ENCODE measurements at regions not wholly inside any gene's neighbourhood (a gene's known extent, or its start where the extent isn't known, plus 50 kb on each side); places are given as distances from the start of the nearest gene placed in this dataset.
"Not testable (repeated sequence)": the region's sequence is repeated elsewhere in the genome, so short reads cannot be mapped to it uniquely, and the experiment has no call there.

GRCh38 chr17:22310717-22311686, 618.7 kb downstream of the KCNJ18 start:
- H3K27me3 Mint-ChIP-seq: no peaks in the 10 kb centered on the region
- no peak overlapping the region for H3K27ac Mint-ChIP-seq
- no peaks in the 10 kb centered on the region for H3K4me1 Mint-ChIP-seq
- DNase-seq (no peak), ATAC-seq (ENCODE audit: low read depth) (no peak)
- H3K36me3 Mint-ChIP-seq (ENCODE audit: low read depth): no peaks in the 10 kb centered on the region
- ChIA-PET CTCF (no interaction called here), POLR2A (no interaction called here)
- H3K9me3 Mint-ChIP-seq: peaks cover 11% of the 10 kb centered on the region
- H3K4me3 Mint-ChIP-seq: no peak overlapping the region
- intact Hi-C loops (cut with micrococcal nuclease): no loop called here
- no peak for TF ChIP-seq CTCF (IDR thresholded peaks at IDR 0.05)

GRCh38 chr17:22321001-22321400, 628.7 kb downstream of the KCNJ18 start:
- ATAC-seq (ENCODE audit: low read depth); H3K27ac Mint-ChIP-seq; intact Hi-C loops (cut with micrococcal nuclease); H3K4me1 Mint-ChIP-seq; H3K36me3 Mint-ChIP-seq (ENCODE audit: low read depth); CTCF ChIA-PET; POLR2A ChIA-PET; DNase-seq; H3K4me3 Mint-ChIP-seq; H3K27me3 Mint-ChIP-seq: not testable (repeated sequence)
- H3K9me3 Mint-ChIP-seq: peaks cover 12% of the 10 kb centered on the region

GRCh38 chr17:22322893-22323550, 630.7 kb downstream of the KCNJ18 start:
- H3K27me3 Mint-ChIP-seq; CTCF ChIA-PET; DNase-seq; POLR2A ChIA-PET; H3K36me3 Mint-ChIP-seq (ENCODE audit: low read depth); ATAC-seq (ENCODE audit: low read depth); H3K4me1 Mint-ChIP-seq; H3K27ac Mint-ChIP-seq; intact Hi-C loops (cut with micrococcal nuclease); H3K4me3 Mint-ChIP-seq: not testable (repeated sequence)
- peaks cover 12% of the 10 kb centered on the region for H3K9me3 Mint-ChIP-seq

GRCh38 chr17:22337467-22337866, 645.1 kb downstream of the KCNJ18 start:
- POLR2A ChIA-PET: no interaction called here
- no peaks in the 10 kb centered on the region for H3K27me3 Mint-ChIP-seq
- H3K4me1 Mint-ChIP-seq: no peaks in the 10 kb centered on the region
- H3K27ac Mint-ChIP-seq: no peak overlapping the region
- intact Hi-C loops (cut with micrococcal nuclease): no loop called here
- no peaks in the 10 kb centered on the region for H3K9me3 Mint-ChIP-seq
- CTCF ChIA-PET: no interaction called here
- H3K4me3 Mint-ChIP-seq: no peak overlapping the region
- H3K36me3 Mint-ChIP-seq (ENCODE audit: low read depth): no peaks in the 10 kb centered on the region
- ATAC-seq (ENCODE audit: low read depth) (no peak), DNase-seq (no peak)
- TF ChIP-seq CTCF (IDR thresholded peaks at IDR 0.05): no peak

- H3K4me3 Mint-ChIP-seq; POLR2A ChIA-PET; DNase-seq; intact Hi-C loops (cut with micrococcal nuclease); H3K36me3 Mint-ChIP-seq (ENCODE audit: low read depth); CTCF ChIA-PET; H3K27ac Mint-ChIP-seq; H3K27me3 Mint-ChIP-seq; H3K4me1 Mint-ChIP-seq; H3K9me3 Mint-ChIP-seq; ATAC-seq (ENCODE audit: low read depth): not testable (repeated sequence)
Observed at GRCh38 chr17:22356603-22357002, 664.3 kb downstream of the KCNJ18 start.

GRCh38 chr17:22370988-22371387, 678.7 kb downstream of the KCNJ18 start:
- DNase-seq; H3K27me3 Mint-ChIP-seq; ATAC-seq (ENCODE audit: low read depth); H3K27ac Mint-ChIP-seq; H3K4me1 Mint-ChIP-seq; CTCF ChIA-PET; POLR2A ChIA-PET; H3K36me3 Mint-ChIP-seq (ENCODE audit: low read depth); H3K4me3 Mint-ChIP-seq; intact Hi-C loops (cut with micrococcal nuclease): not testable (repeated sequence)
- H3K9me3 Mint-ChIP-seq: peaks cover 24% of the 10 kb centered on the region

- no peaks in the 10 kb centered on the region for H3K4me1 Mint-ChIP-seq
- H3K27me3 Mint-ChIP-seq: no peaks in the 10 kb centered on the region
- no peaks in the 10 kb centered on the region for H3K36me3 Mint-ChIP-seq (ENCODE audit: low read depth)
- no peak for ATAC-seq (ENCODE audit: low read depth)
- DNase-seq: no peak
- H3K9me3 Mint-ChIP-seq: peaks cover 24% of the 10 kb centered on the region
- H3K27ac Mint-ChIP-seq: no peak overlapping the region
- H3K4me3 Mint-ChIP-seq: no peak overlapping the region
- no peak for TF ChIP-seq CTCF (IDR thresholded peaks at IDR 0.05)
- ChIA-PET CTCF (no interaction called here), POLR2A (no interaction called here)
- intact Hi-C loops (cut with micrococcal nuclease): no loop called here
Observed at GRCh38 chr17:22373911-22374310, 681.6 kb downstream of the KCNJ18 start.
